Breast epithelium (tissue), 3 donors: ENCODE measurements at regions not wholly inside any gene's neighbourhood (a gene's known extent, or its start where the extent isn't known, plus 50 kb on each side); places are given as distances from the start of the nearest gene placed in this dataset.

ENCODE experiments used
- POLR2A ChIP-seq: fragments of 450-650 bp; IDR thresholded peaks from one replicate; pipeline ENCODE4 v1.6.1; 2016; ENCODE audit warnings: antibody characterized with exemption, mild to moderate bottlenecking, moderate library complexity
- TF ChIP-seq, protein P1 (sequence below), 3 donors: fragments of 450-650 bp; IDR thresholded peaks; one replicate each; pipeline ENCODE4 v1.5.1; 2016 to 2017; ENCODE audit warnings: antibody characterized with exemption in 3 of 3, mild to moderate bottlenecking in 3 of 3, moderate library complexity in 3 of 3

DNA sequence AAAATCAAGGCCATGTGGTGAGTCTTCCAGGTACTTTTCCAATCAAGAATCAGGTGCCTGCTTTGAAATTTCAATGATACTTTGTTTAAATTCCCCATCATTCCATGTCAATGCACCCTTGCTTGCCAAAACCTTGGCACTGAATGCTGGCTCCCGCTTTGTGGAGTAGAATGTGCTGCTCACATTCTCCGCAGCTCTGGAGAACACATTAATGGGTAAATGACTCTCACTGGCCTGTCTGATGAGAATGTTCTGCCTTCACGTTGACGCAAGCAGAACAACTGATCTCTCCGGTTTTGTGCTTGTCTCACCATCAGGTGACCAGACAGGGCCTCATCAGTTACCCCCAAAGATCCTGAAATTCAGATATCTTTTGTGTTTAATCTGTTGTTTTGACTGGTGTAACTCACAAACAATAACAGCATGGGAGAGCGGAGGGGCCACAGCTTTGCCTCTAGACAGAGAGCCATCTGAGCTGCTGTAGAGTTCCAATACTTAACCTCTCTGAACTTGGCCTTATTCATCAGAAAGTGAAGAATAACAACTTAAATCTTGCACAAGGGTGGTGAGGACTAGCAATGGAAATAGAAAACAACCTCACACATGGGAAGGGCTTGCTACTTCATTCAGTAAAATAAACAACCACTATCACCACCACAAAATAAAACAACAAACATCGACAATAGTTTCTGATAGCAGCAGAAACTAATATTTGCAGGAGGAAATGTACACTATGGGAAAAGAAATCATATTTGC, 276.9 kb upstream of the IGFBP3 start:
- TF ChIP-seq, protein P1, sequence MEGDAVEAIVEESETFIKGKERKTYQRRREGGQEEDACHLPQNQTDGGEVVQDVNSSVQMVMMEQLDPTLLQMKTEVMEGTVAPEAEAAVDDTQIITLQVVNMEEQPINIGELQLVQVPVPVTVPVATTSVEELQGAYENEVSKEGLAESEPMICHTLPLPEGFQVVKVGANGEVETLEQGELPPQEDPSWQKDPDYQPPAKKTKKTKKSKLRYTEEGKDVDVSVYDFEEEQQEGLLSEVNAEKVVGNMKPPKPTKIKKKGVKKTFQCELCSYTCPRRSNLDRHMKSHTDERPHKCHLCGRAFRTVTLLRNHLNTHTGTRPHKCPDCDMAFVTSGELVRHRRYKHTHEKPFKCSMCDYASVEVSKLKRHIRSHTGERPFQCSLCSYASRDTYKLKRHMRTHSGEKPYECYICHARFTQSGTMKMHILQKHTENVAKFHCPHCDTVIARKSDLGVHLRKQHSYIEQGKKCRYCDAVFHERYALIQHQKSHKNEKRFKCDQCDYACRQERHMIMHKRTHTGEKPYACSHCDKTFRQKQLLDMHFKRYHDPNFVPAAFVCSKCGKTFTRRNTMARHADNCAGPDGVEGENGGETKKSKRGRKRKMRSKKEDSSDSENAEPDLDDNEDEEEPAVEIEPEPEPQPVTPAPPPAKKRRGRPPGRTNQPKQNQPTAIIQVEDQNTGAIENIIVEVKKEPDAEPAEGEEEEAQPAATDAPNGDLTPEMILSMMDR (IDR thresholded peaks at IDR 0.05): no peak
- no peak for TF ChIP-seq POLR2A
